Astrocyte of the spinal cord (primary cell): ENCODE measurements at regions not wholly inside any gene's neighbourhood (a gene's known extent, or its start where the extent isn't known, plus 50 kb on each side); places are given as distances from the start of the nearest gene placed in this dataset.

ENCODE experiments used
- DNase-seq: peaks from one replicate; pipeline ENCODE4 v3.0.0; 2011; ENCODE audit warnings: low read depth, low spot score
- H3K4me3 ChIP-seq: 2 replicates; pipeline ENCODE4 v1.5.1; 2011; ENCODE audit warnings: low read depth, mild to moderate bottlenecking, low read length, moderate library complexity
- in situ Hi-C: cut with HindIII; loops from 2 replicates; pipeline ENCODE4 v1.10.0; 2017; ENCODE audit warnings: low sequenced_read_pairs
- TF ChIP-seq, protein P1 (sequence below): IDR thresholded peaks from 2 replicates; pipeline ENCODE4 v1.5.1; 2012; ENCODE audit warnings: low read depth, mild to moderate bottlenecking, low read length, inconsistent platforms

DNA sequence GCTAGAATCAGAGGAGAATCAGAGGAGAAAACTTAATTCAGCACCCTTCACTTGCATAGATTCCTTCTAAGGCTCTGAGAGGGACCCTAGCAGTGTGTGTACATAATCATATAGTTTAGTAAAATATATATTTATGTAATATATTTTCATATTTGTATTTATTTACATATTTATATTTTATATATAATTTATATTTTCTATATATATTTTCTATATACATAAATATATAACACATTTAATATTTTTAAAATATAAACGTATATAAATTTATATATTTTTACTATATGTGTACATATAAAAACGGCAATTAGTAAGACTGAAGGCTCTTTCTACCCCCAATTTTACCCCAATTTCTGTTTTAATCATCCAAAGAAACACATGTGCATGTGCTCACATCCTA is 80.3 kb downstream of the NXPE2 start:
- no peak for DNase-seq
- TF ChIP-seq, protein P1, sequence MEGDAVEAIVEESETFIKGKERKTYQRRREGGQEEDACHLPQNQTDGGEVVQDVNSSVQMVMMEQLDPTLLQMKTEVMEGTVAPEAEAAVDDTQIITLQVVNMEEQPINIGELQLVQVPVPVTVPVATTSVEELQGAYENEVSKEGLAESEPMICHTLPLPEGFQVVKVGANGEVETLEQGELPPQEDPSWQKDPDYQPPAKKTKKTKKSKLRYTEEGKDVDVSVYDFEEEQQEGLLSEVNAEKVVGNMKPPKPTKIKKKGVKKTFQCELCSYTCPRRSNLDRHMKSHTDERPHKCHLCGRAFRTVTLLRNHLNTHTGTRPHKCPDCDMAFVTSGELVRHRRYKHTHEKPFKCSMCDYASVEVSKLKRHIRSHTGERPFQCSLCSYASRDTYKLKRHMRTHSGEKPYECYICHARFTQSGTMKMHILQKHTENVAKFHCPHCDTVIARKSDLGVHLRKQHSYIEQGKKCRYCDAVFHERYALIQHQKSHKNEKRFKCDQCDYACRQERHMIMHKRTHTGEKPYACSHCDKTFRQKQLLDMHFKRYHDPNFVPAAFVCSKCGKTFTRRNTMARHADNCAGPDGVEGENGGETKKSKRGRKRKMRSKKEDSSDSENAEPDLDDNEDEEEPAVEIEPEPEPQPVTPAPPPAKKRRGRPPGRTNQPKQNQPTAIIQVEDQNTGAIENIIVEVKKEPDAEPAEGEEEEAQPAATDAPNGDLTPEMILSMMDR, result no peak
- in situ Hi-C loops, result no loop called here
- H3K4me3 ChIP-seq, result no peak overlapping the region

GRCh38 chr11:114762408-114762807 is 84.1 kb downstream of the NXPE2 start:
- peak; percentile 62 for DNase-seq
- H3K4me3 ChIP-seq, result no peak overlapping the region
- TF ChIP-seq, protein P1, result peak; percentile 91
- in situ Hi-C loops, result no loop called here

DNA sequence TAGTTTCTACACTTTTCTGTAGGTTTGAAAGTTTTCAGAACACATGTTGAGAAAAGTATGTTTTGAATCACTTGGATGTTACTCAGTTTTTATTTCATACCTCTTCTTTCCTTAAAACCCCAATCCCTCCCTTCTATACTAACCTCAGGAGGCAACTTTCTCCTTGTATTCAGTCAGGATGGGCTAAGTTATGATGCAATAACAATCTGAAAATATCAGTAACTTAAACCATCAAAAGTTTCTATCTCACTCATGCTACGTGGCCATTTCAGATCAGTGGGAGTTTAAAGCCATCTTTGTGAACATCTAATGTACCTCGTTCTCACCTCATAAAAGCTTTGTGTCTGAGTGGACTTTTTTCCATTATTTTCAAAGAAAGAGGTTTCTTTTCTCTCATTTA is 86.2 kb downstream of the NXPE2 start:
- in situ Hi-C loops, result no loop called here
- TF ChIP-seq, protein P1, result no peak

GRCh38 chr11:114771172-114771571 is 92.8 kb downstream of the NXPE2 start:
- in situ Hi-C loops, result no loop called here
- no peak for DNase-seq
- no peak overlapping the region for H3K4me3 ChIP-seq
- TF ChIP-seq, protein P1, result no peak

More for the DNA sequence above, 86.2 kb downstream of the NXPE2 start:
- H3K4me3 ChIP-seq, result no peak overlapping the region
- DNase-seq, result no peak

- DNase-seq, result no peak
- in situ Hi-C loops, result no loop called here
- TF ChIP-seq, protein P1, result no peak
- H3K4me3 ChIP-seq, result no peak overlapping the region
These were observed 95.4 kb downstream of the NXPE2 start for GRCh38 chr11:114773541-114774338.

DNA sequence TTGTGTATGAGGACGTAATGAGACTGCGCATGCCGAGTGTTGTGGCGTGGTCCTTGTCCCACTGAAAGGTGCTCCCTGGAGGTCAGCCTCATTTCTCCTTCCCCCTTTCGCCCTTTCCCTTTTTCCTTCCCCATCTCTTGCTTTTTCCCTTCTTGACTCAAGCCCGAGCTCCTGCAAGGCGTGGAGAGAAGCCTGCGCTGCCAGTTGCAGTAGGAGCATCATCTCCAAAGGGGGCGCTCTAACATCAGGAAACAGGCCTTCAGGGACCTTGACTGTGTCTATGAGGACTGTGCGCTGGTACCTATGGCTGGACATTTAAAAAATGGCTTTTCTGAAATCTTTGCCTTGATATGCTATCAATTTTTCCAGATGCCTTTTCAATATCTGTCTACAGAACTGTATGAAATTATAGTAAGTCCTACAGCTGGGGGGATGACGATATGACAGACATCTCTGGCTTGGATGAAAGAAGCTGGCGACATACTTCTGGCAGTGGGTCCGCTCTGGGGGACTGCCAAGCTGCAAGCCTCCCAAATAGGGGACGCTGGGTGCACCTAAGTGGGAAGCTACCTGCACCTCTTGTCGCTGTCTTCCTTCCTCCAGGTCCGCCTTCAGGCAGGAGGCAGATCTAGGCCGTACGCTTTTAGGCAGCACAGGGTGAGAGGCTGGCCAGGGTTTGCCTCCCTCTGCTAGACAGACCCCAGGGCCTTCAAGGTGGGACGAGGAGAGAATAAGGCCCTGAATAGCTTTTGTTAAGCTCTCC is 96.5 kb downstream of the NXPE2 start:
- TF ChIP-seq, protein P1, result peak; percentile 75
- in situ Hi-C loops, result no loop called here
- DNase-seq, result peak; percentile 51
- no peak overlapping the region for H3K4me3 ChIP-seq
